HG02623 (cell line): ENCODE measurements at regions not wholly inside any gene's neighbourhood (a gene's known extent, or its start where the extent isn't known, plus 50 kb on each side); places are given as distances from the start of the nearest gene placed in this dataset.

Experiments used
- ATAC-seq: cut with Tn5 transposase; IDR thresholded peaks from one replicate; pipeline ENCODE4 v1.9.1; 2021; ENCODE audit warnings: moderate library complexity; ENCODE audit not compliant: unreplicated experiment

GRCh38 chr5:60386436-60387050 is 313.4 kb downstream of the DEPDC1B start:
- ATAC-seq, result no peak

- ATAC-seq, result no peak
Observed at GRCh38 chr5:60382716-60383115, 317.2 kb downstream of the DEPDC1B start.

- ATAC-seq, result no peak
Observed at GRCh38 chr5:60379907-60380306, 320.1 kb downstream of the DEPDC1B start.

- no peak for ATAC-seq
Observed at GRCh38 chr5:60377826-60378225, 322.1 kb downstream of the DEPDC1B start.

GRCh38 chr5:60376860-60377259 is 323.1 kb downstream of the DEPDC1B start:
- no peak for ATAC-seq

- no peak for ATAC-seq
Observed at GRCh38 chr5:60374409-60374808, 325.6 kb downstream of the DEPDC1B start.

- no peak for ATAC-seq
Observed at GRCh38 chr5:60372786-60373185, 327.2 kb downstream of the DEPDC1B start.

- ATAC-seq, result no peak
Observed at GRCh38 chr5:60371065-60371464, 328.9 kb downstream of the DEPDC1B start.

GRCh38 chr5:60370508-60370907 is 329.5 kb downstream of the DEPDC1B start:
- ATAC-seq, result no peak

GRCh38 chr5:60369391-60369790 is 330.6 kb downstream of the DEPDC1B start:
- no peak for ATAC-seq

- ATAC-seq, result no peak
Observed at GRCh38 chr5:60368100-60368499, 331.9 kb downstream of the DEPDC1B start.

GRCh38 chr5:60366489-60366888 is 333.5 kb downstream of the DEPDC1B start:
- ATAC-seq, result no peak

GRCh38 chr5:60365001-60365400 is 335.0 kb downstream of the DEPDC1B start:
- no peak for ATAC-seq

GRCh38 chr5:60362158-60362557 is 337.8 kb downstream of the DEPDC1B start:
- no peak for ATAC-seq

GRCh38 chr5:60360355-60360754 is 339.6 kb downstream of the DEPDC1B start:
- no peak for ATAC-seq

- no peak for ATAC-seq
Observed at GRCh38 chr5:60357302-60357701, 342.7 kb downstream of the DEPDC1B start.

- ATAC-seq, result no peak
Observed at GRCh38 chr5:60356745-60357144, 343.2 kb downstream of the DEPDC1B start.

GRCh38 chr5:60355181-60355580 is 344.8 kb downstream of the DEPDC1B start:
- no peak for ATAC-seq

- no peak for ATAC-seq
Observed at GRCh38 chr5:60354311-60354710, 345.7 kb downstream of the DEPDC1B start.

- ATAC-seq, result no peak
Observed at GRCh38 chr5:60352992-60353599, 346.9 kb downstream of the DEPDC1B start.

- no peak for ATAC-seq
Observed at GRCh38 chr5:60350794-60351193, 349.2 kb downstream of the DEPDC1B start.

GRCh38 chr5:60349891-60350415 is 350.0 kb downstream of the DEPDC1B start:
- ATAC-seq, result no peak

GRCh38 chr5:60346393-60346792 is 353.6 kb downstream of the DEPDC1B start:
- ATAC-seq, result no peak
